RCC 7860 (cell line): ENCODE measurements at regions not wholly inside any gene's neighbourhood (a gene's known extent, or its start where the extent isn't known, plus 50 kb on each side); places are given as distances from the start of the nearest gene placed in this dataset.
"Not testable (repeated sequence)": the region's sequence is repeated elsewhere in the genome, so short reads cannot be mapped to it uniquely, and the experiment has no call there.

Source experiments
- DNase-seq: peaks from one replicate; pipeline ENCODE4 v3.0.0-alpha.2; 2015; ENCODE audit warnings: low spot score
- FAIRE-seq: peaks from 2 replicates; lab custom pipeline; 2012; peaks lifted over from hg19 to GRCh38; lab: Jason Lieb, UNC

- no peak for DNase-seq
- no peak for FAIRE-seq
Observed at GRCh38 chr7:91355695-91356435, 91.6 kb downstream of the FZD1 start.

DNA sequence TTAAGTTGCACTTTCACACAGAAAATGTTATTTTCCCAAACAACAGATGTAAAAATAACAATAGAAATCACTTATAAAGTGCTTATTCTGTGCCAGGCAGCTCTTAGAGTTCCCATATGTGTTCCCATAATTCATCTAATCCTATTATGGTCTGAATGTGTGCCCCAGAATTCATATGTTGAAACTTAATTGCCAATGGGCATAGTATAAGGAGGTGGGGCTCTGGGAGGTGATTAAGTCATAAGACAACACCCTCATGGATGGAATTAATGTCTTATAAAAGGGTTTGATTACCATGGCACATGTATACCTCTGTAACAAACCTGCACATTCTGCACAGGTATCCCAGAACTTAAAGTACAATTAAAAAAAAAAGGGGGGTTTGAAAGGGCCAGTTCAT lies 92.7 kb downstream of the FZD1 start:
- DNase-seq (no peak), FAIRE-seq (no peak)

DNA sequence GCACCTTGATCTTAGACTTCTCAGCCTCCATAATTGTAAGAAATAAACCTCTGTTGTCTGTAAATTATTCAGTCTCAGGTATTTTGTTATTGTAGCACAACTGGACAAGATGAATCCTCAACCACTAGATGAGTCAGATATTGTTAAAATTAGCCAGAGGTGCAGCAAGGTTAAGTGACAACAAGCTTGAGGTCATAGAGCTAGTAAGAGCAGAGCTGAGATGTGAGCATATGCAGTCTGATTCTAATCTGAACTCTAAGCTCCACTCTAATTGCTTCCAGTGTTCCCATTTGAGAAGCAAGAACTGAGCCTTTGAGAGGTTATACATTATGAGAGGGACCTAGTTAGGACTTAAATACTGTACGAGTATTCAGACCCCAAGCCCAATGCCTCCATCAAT lies 93.1 kb downstream of the FZD1 start:
- FAIRE-seq (no peak), DNase-seq (no peak)

- DNase-seq = no peak
- FAIRE-seq = no peak
Observed at GRCh38 chr7:91357901-91358300, 93.7 kb downstream of the FZD1 start.

DNA sequence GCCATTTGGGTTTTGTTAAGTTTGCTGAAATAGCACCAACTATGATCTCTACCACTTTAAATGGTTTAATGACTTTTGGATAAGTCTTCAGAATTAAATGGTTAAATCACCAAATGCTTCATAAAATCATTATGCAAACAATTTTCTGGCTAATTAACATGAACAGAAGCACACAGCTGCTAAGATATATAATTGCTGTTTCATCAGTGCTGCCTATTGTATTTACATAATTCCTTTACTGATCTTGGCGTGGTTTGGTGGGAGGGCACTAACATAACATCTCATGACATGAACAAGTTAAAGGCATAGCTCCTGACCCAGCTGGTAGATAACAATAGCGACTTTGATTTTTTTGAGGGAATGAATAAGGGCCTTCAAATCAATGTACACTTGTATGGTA lies 94.1 kb downstream of the FZD1 start:
- DNase-seq (no peak), FAIRE-seq (no peak)

GRCh38 chr7:91365097-91365496 lies 100.9 kb downstream of the FZD1 start:
- FAIRE-seq, DNase-seq: not testable (repeated sequence)

DNA sequence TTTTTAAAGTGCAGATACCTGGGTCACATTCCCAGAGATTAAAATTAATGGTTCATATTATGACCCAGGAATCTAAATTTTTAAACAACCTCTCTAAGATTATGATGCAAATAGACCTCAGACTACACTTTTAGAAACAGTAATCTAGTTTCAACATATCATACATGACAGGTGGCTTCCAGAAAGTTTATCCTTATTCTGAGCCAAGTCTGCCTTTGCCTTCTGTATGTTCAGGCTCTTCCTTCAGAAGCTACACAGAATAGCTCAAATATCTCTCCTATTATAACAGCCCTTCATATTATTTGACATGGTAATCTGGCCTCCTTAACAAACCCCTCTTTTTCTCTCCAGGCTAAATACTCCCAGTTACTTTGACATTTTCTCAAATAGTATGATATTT lies 101.9 kb downstream of the FZD1 start:
- DNase-seq = no peak
- no peak for FAIRE-seq

DNA sequence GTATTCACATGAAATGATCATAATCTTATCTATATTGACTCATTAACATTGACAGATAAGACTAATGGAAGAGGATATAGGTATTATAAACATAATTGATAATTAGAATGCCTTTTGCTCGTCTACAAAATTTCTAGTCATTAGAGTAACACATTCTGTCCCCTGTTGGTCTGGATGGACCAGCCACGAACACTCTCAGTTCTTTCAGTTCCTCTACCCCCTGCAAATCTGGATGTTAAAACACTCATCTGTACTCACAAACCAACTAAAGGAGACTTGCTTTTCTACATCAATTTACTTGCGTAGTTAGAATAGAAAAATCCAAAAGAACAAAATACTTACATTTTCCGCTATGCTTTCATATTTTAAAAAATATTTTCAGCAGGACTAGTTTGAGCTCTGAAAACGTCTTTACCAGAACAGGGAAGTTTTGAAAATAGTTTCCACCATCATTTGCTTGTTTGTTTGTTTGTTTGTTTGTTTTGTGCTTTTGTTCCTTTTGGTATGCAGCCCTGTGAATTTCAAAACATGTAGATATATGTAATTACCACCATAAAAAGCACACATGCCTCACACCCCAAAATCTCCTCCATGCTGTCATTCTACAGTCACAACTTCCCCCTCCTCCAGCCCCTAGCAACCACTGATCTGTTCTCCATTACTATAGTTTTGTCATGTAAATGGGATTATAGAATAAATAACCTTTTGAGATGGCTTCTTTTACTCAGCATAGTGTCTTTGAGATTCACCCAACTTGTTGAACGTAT lies 103.8 kb downstream of the FZD1 start:
- DNase-seq (no peak), FAIRE-seq (no peak)

DNA sequence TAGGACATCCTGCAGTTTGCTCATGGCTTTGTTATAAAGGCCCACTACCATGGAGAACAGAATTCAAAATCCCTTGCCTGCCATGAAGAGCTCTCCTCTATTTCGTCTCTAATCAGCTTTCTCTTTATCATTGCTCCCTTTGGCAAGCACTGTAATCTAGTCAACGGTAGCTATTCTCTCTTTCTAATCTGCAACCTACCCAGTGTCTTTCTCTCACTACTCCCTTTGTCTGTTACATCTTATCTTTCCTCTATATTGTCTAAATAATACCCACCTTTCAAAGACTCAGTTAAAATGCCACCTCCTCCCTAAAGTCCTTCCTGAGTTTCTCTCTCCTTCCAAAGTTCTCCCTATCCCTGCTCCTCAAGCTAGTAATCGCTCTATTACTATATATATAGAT lies 108.1 kb downstream of the FZD1 start:
- FAIRE-seq (no peak), DNase-seq (no peak)

DNA sequence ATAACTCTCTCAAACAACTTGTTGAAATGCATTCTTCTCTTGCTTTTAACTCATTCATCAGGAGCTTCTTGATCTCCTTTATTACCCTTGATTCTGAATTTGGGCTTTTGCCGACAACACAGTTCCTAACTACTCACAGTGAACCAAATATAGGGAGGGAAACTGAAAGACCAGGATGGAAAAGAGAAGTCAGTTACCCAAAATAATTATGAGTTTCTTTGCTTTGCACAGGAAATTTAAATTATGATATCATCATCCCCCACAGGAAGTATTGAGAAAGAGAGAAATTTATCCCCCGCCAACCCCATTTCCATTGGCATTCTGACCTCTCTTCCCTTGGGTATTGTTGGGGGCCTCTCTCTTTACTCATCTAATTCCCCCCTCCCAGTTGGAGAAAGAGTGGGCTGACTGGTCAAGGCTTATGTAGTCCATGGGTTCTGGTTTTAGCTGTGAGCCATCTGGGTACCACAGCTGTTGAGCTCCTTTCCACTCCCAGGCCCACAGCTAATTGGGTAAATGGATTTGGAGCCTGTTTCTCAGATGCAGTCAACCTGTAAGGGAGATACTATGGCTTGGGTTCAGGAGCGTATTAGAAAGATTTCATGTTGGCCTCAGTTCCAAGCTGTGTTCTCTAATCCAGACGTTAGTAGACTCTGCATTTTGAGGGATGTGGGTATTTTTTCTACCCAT lies 109.0 kb downstream of the FZD1 start:
- DNase-seq (no peak), FAIRE-seq (no peak)

DNA sequence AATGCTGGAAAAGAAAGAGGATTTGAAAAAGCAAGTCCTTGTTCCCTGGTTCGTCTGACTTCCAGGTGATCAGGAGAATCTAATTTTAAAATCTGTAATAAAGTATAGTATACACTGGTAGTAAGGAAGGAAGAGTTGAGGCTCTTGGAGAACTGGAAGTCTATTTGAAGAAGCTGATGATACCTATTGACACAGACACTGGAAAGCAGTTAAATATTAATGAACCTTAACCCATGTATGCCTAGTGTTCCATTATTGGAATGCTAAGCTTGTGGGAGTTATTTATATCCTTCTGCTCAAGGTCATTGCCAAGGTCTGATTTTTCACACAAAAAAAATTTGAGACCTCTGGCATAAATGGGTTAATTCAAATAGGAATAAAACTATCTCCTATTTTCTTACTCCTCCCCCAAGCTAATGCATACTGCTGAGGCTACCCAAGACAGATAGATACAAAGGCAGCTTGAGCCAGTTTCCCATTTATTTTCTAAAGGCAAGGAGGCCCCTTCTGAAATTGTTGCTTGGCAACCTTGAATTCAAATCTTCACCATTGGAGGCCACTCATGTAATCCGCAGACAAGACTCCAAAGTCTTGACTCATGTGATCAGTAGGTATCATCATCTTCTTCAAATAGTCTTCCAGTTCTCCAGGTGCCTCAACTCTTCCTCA lies 110.2 kb downstream of the FZD1 start:
- no peak for DNase-seq
- no peak for FAIRE-seq

DNA sequence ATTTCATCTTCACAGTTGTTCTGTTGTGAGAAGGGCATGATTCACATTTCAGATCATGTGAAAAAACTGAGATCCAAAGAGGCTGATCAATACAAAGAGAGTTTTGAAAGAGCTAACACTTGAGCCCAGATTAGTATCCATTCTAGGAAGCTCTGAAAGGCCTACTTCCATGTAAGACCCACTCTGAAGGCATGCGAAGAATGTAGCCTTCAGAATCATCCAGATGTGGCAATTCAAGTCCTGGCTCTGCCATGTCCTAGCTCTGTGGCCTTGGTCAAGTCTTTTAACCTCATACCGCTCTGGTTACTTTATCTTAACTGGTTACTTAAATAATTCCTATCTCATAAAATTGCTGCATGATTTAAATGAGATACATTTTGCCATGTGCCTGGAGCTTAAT lies 111.1 kb downstream of the FZD1 start:
- no peak for FAIRE-seq
- no peak for DNase-seq

DNA sequence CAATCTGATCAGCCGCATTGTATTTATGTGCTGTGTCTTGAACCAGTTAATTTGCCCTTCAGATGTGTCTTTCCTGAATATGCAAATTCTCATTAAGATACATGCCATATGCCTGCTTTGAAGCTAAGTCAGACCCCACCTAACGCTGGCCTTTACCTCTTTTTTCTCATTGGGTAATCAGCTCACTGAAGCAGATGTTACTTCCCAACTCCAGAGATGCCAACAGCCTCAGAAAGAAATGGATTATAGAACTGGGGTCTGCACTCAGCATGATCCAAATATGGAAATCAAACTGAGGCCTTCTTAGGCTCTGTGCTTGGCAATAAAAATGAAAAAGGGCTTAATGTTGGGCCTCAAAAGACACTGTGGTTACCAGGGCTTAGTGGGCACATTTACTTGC lies 113.9 kb downstream of the FZD1 start:
- no peak for FAIRE-seq
- DNase-seq = no peak

DNA sequence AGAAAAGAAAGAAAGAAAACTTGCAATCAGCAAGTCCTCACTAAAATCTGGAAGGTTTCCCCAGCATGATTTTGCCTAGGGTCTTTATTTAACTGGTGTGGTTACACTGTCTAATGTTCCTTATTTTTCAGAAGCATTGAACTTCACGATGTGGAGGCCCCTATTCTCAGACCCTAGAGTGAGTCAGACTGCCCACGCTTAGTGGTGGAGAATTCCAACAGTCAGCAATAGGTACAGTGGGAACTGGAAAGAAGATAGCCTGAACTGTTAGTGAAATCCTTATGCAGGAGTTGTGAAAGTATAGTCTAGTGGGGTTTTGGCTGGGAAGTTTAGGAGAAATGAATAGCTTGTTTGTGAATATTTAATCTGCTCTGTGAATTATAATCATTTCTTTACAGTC lies 115.0 kb downstream of the FZD1 start:
- FAIRE-seq (no peak), DNase-seq (no peak)

DNA sequence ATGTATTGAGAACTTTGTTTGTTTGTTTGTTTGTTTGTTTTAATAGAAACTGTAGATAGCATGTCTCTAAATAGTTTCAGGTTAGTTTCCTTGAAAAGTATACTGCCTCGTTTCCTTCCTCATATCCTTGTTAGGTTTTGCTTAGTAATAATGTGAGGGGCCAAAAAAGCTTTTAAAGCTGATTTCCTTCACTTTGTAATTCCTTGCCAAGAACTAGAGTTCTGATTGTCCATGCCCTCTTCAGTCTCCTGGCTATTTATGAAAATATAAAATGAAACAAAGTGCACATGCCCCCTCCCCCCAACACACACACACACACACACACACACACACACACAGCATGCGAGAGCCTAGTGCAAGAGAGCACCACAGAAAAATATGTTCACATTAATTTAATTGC lies 115.8 kb downstream of the FZD1 start:
- no peak for DNase-seq
- FAIRE-seq = no peak

- FAIRE-seq = no peak
- no peak for DNase-seq
Observed at GRCh38 chr7:91383053-91383904, 119.0 kb downstream of the FZD1 start.

GRCh38 chr7:91383905-91384274 lies 119.7 kb downstream of the FZD1 start:
- FAIRE-seq (no peak), DNase-seq (no peak)

GRCh38 chr7:91394757-91395156 lies 130.5 kb downstream of the FZD1 start:
- DNase-seq = not testable (repeated sequence)

DNA sequence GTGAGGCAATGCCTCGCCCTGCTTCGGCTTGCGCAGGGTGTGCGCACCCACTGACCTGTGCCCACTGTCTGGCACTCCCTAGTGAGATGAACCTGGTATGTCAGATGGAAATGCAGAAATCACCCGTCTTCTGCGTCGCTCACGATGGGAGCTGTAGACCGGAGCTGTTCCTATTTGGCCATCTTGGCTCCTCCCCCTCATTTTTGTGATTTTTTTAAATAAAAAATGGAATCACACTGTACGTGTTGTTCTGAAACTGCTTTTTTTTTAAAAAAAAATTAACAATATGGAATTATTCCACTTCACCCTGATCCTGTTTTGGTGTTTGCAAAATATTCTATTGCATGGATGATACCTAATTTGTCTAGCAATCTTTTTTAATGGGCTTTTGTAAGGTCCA lies 131.1 kb downstream of the FZD1 start:
- DNase-seq, FAIRE-seq: not testable (repeated sequence)

More at GRCh38 chr7:91394757-91395156, 130.5 kb downstream of the FZD1 start:
- FAIRE-seq = not testable (repeated sequence)

DNA sequence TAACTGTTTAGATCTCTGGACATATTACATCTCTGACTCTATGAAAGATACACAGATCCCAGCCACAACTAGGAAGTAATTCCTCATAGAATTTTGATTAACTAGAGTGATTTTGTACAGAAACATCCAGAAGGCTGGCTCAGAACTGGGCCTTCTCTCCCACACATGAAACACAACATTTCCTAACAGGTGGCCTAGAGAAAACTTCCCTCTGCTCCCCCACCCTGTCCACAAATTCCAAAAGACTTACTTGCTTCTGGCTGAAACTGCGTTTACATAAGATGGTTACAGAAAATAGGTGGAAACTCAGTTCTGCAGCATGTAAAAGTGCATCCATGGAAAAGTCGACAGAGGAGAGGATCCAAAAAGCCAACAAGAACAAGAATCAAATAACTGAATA lies 132.9 kb downstream of the FZD1 start:
- FAIRE-seq (no peak), DNase-seq (no peak)
